ENCODE measurements at regions not wholly inside any gene's neighbourhood (a gene's known extent, or its start where the extent isn't known, plus 50 kb on each side); places are given as distances from the start of the nearest gene placed in this dataset.

DNA sequence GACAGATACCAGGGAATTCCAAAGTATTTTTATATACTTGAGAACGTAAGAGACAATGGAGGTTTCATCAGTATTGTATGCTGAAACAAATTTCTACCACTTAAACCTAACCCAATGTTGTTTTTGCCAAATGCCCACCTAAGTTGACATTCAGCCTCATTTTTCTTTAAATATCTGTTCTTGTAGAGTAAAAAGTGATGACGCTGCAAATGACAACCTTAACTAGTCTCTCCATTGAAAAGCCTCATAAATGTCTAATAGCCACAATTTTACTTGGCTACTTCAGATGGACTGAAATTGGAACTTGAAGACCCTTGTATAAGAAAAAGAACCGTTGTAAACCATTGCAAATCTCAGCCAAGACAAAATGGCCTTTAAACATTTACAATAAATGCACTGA is 176.9 kb downstream of the CRPPA start:
- DNase-seq, result no peak
- no peak for TF ChIP-seq POLR2A (IDR thresholded peaks at IDR 0.05; ENCODE audit: low read length)
- no peak for TF ChIP-seq GATA1 (IDR thresholded peaks at IDR 0.05; ENCODE audit: low read depth, low read length)

DNA sequence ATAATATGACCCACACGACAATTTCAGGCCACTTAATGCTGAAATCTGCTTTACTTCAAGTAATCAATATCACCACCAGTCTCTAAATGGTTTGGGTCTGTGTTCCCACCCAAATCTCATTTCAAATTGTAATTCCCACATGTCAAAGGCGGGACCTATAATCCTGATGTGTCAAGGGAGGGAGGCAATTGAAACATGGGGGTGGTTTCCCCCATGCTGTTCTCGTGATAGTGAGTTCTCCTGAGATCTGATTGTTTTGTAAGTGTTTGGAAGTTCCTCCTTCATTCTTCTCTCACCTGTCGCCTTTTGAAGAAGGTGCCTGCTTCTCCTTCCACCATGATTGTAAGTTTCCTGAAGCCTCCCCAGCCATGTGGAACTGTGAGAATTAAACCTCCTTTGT is 178.4 kb downstream of the CRPPA start:
- TF ChIP-seq GATA1 (IDR thresholded peaks at IDR 0.05; ENCODE audit: low read depth, low read length), result no peak
- no peak for TF ChIP-seq POLR2A (IDR thresholded peaks at IDR 0.05; ENCODE audit: low read length)
- no peak for DNase-seq

DNA sequence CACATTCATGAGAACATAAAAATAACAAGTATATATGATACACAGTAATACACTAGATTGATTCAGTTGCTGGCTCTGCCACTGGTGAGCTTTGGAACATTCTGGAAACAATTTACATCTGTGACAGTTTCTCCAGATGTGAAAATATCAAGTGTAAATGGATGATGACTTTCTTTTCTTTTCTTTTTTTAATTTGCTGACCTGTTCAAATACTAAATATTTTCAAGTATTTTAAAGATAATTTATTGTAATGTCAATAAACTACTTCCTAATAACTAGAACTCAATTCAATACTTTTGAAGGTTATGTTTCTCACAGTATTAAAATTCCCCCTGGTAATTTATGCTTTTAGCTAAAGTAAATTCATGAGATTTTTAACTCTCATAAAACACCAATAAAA is 180.3 kb downstream of the CRPPA start:
- TF ChIP-seq GATA1 (IDR thresholded peaks at IDR 0.05; ENCODE audit: low read depth, low read length) (no peak), POLR2A (IDR thresholded peaks at IDR 0.05; ENCODE audit: low read length) (no peak)
- DNase-seq, result no peak

DNA sequence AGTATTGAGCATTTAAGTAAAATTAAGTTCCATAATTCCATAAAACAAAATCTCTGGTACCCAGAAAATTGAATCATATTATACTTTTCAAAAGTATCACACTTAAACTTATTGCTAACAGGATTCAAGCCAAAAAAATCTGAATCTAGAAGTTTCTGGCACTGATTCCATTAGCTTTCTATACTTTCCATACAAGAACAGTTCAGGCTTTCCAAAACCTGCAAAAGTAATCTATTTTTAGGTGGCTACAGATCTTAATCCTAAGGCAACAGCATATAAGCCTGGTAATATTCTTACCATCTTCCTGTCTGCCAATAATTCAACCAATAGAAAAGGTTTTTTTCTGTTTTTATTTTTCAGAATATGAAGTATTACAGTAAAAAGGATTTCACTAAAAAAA is 185.0 kb downstream of the CRPPA start:
- TF ChIP-seq GATA1 (IDR thresholded peaks at IDR 0.05; ENCODE audit: low read depth, low read length) (no peak), POLR2A (IDR thresholded peaks at IDR 0.05; ENCODE audit: low read length) (no peak)
- no peak for DNase-seq

GRCh38 chr7:16235147-16236114 is 185.9 kb downstream of the CRPPA start:
- no peak for DNase-seq
- TF ChIP-seq GATA1 (IDR thresholded peaks at IDR 0.05; ENCODE audit: low read depth, low read length), result no peak
- no peak for TF ChIP-seq POLR2A (IDR thresholded peaks at IDR 0.05; ENCODE audit: low read length)

GRCh38 chr7:16234493-16235146 is 186.7 kb downstream of the CRPPA start:
- TF ChIP-seq POLR2A (IDR thresholded peaks at IDR 0.05; ENCODE audit: low read length) (no peak), GATA1 (IDR thresholded peaks at IDR 0.05; ENCODE audit: low read depth, low read length) (no peak)
- DNase-seq, result no peak

- TF ChIP-seq GATA1 (IDR thresholded peaks at IDR 0.05; ENCODE audit: low read depth, low read length) (no peak), POLR2A (IDR thresholded peaks at IDR 0.05; ENCODE audit: low read length) (no peak)
- DNase-seq, result no peak
These were observed 187.8 kb downstream of the CRPPA start for GRCh38 chr7:16233517-16233916.

- TF ChIP-seq POLR2A (IDR thresholded peaks at IDR 0.05; ENCODE audit: low read length) (no peak), GATA1 (IDR thresholded peaks at IDR 0.05; ENCODE audit: low read depth, low read length) (no peak)
- DNase-seq, result no peak
These were observed 189.1 kb downstream of the CRPPA start for GRCh38 chr7:16232273-16232672.

GRCh38 chr7:16223963-16224707 is 197.2 kb downstream of the CRPPA start:
- TF ChIP-seq POLR2A (IDR thresholded peaks at IDR 0.05; ENCODE audit: low read length) (no peak), GATA1 (IDR thresholded peaks at IDR 0.05; ENCODE audit: low read depth, low read length) (no peak)
- no peak for DNase-seq

DNA sequence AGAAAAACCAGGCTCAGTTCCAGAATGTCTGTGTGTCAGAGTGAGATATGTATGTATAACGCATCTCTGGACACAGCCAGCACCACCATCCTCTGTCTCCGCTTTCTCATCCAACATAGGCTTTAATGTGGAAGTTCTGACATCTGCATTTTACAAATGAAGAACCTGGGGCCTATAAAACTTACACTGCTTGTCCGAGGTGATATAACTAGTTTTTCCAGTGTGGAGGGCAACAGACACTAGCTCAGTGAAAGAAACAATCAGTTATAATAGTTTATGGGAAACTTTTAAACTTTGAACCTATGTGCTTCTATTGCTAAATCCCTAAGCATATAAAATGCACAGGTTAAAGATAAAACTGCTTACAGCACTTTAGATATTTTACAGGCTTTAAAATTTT is 208.7 kb downstream of the CRPPA start:
- TF ChIP-seq GATA1 (IDR thresholded peaks at IDR 0.05; ENCODE audit: low read depth, low read length) (no peak), POLR2A (IDR thresholded peaks at IDR 0.05; ENCODE audit: low read length) (no peak)
- DNase-seq, result no peak

GRCh38 chr7:16212032-16212431 is 209.3 kb downstream of the CRPPA start:
- DNase-seq, result no peak
- TF ChIP-seq POLR2A (IDR thresholded peaks at IDR 0.05; ENCODE audit: low read length) (no peak), GATA1 (IDR thresholded peaks at IDR 0.05; ENCODE audit: low read depth, low read length) (no peak)

- no peak for TF ChIP-seq GATA1 (IDR thresholded peaks at IDR 0.05; ENCODE audit: low read depth, low read length)
- TF ChIP-seq POLR2A (IDR thresholded peaks at IDR 0.05; ENCODE audit: low read length), result no peak
- no peak for DNase-seq
These were observed 209.9 kb downstream of the CRPPA start for GRCh38 chr7:16211402-16211925.

DNA sequence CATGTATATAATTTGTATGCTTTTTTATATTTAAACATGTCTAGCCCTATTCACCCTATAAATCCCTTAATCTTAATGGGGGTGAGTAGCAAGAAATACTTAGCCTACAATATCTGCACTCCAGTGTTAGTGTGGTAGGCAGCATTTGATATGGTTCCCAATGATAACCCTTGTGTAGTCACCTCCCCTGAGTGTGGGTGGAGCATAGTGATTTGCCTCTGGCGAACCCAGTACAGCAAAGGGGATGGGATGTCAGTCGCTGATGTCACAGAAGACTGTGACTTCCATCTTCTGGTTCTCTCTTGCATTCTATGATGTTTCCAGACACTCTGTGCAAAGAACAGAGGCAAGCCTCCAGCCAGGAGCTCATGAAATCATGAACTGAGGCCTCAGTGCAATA is 211.2 kb downstream of the CRPPA start:
- peak; percentile 34 to 51 for DNase-seq
- TF ChIP-seq POLR2A (IDR thresholded peaks at IDR 0.05; ENCODE audit: low read length) (no peak), GATA1 (IDR thresholded peaks at IDR 0.05; ENCODE audit: low read depth, low read length) (no peak)

DNA sequence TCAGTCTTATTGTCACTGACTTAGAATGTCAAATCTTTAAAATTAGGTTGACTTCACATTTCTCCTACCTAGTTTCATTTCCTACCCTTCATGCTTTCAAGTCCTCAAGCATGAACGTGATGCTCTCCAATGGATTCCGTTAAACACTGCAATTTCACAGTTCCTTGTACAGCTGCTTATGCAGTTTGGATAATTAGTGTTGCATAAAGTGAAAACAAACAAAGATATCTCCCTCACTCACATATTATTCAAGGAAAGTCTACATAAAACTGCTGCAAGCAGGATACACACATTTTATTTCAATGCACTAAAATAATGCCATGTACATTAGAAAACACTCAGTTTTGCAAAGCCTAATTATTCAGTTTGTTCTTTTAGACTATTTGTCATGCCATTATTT is 214.0 kb downstream of the CRPPA start:
- DNase-seq, result no peak
- TF ChIP-seq GATA1 (IDR thresholded peaks at IDR 0.05; ENCODE audit: low read depth, low read length) (no peak), POLR2A (IDR thresholded peaks at IDR 0.05; ENCODE audit: low read length) (no peak)
